RWPE2 (cell line): ENCODE measurements at regions not wholly inside any gene's neighbourhood (a gene's known extent, or its start where the extent isn't known, plus 50 kb on each side); places are given as distances from the start of the nearest gene placed in this dataset.

ENCODE experiments used
- ATAC-seq: fragments of 200-7000 bp; cut with Tn5 transposase; 3 replicates; pipeline ENCODE4 v1.9.1; 2021; ENCODE audit warnings: low read depth
- DNase-seq: peaks from one replicate; pipeline ENCODE4 v3.0.0-alpha.2; 2020; ENCODE audit warnings: low spot score
- H3K27ac ChIP-seq: fragments of 450-650 bp; 2 replicates; pipeline ENCODE4 v1.5.1; 2017; ENCODE audit warnings: mild to moderate bottlenecking; ENCODE audit not compliant: poor library complexity, severe bottlenecking
- H3K27me3 ChIP-seq: fragments of 250-450 bp; sonication (Bioruptor Pico); 2 replicates; pipeline ENCODE4 v1.5.1; 2021; ENCODE audit warnings: mild to moderate bottlenecking, moderate library complexity; ENCODE audit not compliant: insufficient read depth, poor library complexity, severe bottlenecking
- H3K36me3 ChIP-seq: fragments of 250-450 bp; sonication (Bioruptor Pico); 2 replicates; pipeline ENCODE4 v1.5.1; 2020; ENCODE audit warnings: low read depth, mild to moderate bottlenecking, moderate library complexity
- H3K4me1 ChIP-seq: fragments of 250-450 bp; sonication (Bioruptor Pico); 2 replicates; pipeline ENCODE4 v1.5.1; 2021; ENCODE audit warnings: mild to moderate bottlenecking, moderate library complexity; ENCODE audit not compliant: insufficient read depth, poor library complexity, severe bottlenecking
- H3K4me3 ChIP-seq: fragments of 250-450 bp; sonication (Bioruptor Pico); 2 replicates; pipeline ENCODE4 v1.5.1; 2021; ENCODE audit warnings: mild to moderate bottlenecking, moderate library complexity; ENCODE audit not compliant: severe bottlenecking
- H3K9me3 ChIP-seq: fragments of 250-450 bp; sonication (Bioruptor Pico); 2 replicates; pipeline ENCODE4 v1.5.1; 2021; ENCODE audit warnings: mild to moderate bottlenecking, moderate library complexity; ENCODE audit not compliant: severe bottlenecking
- CTCF ChIP-seq: fragments of 450-650 bp; IDR thresholded peaks from one replicate; pipeline ENCODE4 v1.5.1; 2017; ENCODE audit warnings: mild to moderate bottlenecking, moderate library complexity; ENCODE audit not compliant: poor library complexity, severe bottlenecking

GRCh38 chrX:128884430-128884829 lies 638.9 kb downstream of the SMARCA1 start:
- ATAC-seq (no peak), DNase-seq (no peak)
- TF ChIP-seq CTCF = no peak
- no peaks in the 10 kb centered on the region for H3K36me3 ChIP-seq
- H3K27me3 ChIP-seq = no peaks in the 10 kb centered on the region
- no peak overlapping the region for H3K27ac ChIP-seq
- H3K9me3 ChIP-seq = no peaks in the 10 kb centered on the region
- no peak overlapping the region for H3K4me3 ChIP-seq
- H3K4me1 ChIP-seq = no peaks in the 10 kb centered on the region

- ATAC-seq = no peak
- TF ChIP-seq CTCF = no peak
- no peaks in the 10 kb centered on the region for H3K27me3 ChIP-seq
Measured at GRCh38 chrX:128883650-128884049, 639.6 kb downstream of the SMARCA1 start.

GRCh38 chrX:128870361-128870760 lies 652.9 kb downstream of the SMARCA1 start:
- H3K27ac ChIP-seq = no peak overlapping the region
- no peak for ATAC-seq

More at GRCh38 chrX:128883650-128884049, 639.6 kb downstream of the SMARCA1 start:
- Histone ChIP-seq H3K36me3 (no peaks in the 10 kb centered on the region), H3K4me3 (no peak overlapping the region), H3K4me1 (no peaks in the 10 kb centered on the region), H3K27ac (no peak overlapping the region), H3K9me3 (no peaks in the 10 kb centered on the region)
- DNase-seq = no peak

GRCh38 chrX:128862557-128862956 lies 660.7 kb downstream of the SMARCA1 start:
- Histone ChIP-seq H3K27me3 (no peaks in the 10 kb centered on the region), H3K4me1 (no peaks in the 10 kb centered on the region), H3K4me3 (no peak overlapping the region), H3K36me3 (no peaks in the 10 kb centered on the region), H3K27ac (no peak overlapping the region), H3K9me3 (no peaks in the 10 kb centered on the region)
- DNase-seq (no peak), ATAC-seq (no peak)
- TF ChIP-seq CTCF = no peak

More at GRCh38 chrX:128870361-128870760, 652.9 kb downstream of the SMARCA1 start:
- H3K36me3 ChIP-seq = no peaks in the 10 kb centered on the region
- no peaks in the 10 kb centered on the region for H3K4me1 ChIP-seq
- H3K27me3 ChIP-seq = no peaks in the 10 kb centered on the region
- no peak for DNase-seq
- no peaks in the 10 kb centered on the region for H3K9me3 ChIP-seq
- H3K4me3 ChIP-seq = no peak overlapping the region
- TF ChIP-seq CTCF = no peak

- H3K27ac ChIP-seq = no peak overlapping the region
- H3K36me3 ChIP-seq = no peaks in the 10 kb centered on the region
- ATAC-seq = no peak
- H3K4me1 ChIP-seq = no peaks in the 10 kb centered on the region
- H3K27me3 ChIP-seq = no peaks in the 10 kb centered on the region
- no peak overlapping the region for H3K4me3 ChIP-seq
- TF ChIP-seq CTCF = no peak
- no peak for DNase-seq
- no peaks in the 10 kb centered on the region for H3K9me3 ChIP-seq
Measured at GRCh38 chrX:128848374-128848773, 674.9 kb downstream of the SMARCA1 start.
